ENCODE measurements at regions not wholly inside any gene's neighbourhood (a gene's known extent, or its start where the extent isn't known, plus 50 kb on each side); places are given as distances from the start of the nearest gene placed in this dataset.

GRCh38 chr1:198445872-198446271, 94.6 kb downstream of the ATP6V1G3 start:
- TF ChIP-seq, protein P1, sequence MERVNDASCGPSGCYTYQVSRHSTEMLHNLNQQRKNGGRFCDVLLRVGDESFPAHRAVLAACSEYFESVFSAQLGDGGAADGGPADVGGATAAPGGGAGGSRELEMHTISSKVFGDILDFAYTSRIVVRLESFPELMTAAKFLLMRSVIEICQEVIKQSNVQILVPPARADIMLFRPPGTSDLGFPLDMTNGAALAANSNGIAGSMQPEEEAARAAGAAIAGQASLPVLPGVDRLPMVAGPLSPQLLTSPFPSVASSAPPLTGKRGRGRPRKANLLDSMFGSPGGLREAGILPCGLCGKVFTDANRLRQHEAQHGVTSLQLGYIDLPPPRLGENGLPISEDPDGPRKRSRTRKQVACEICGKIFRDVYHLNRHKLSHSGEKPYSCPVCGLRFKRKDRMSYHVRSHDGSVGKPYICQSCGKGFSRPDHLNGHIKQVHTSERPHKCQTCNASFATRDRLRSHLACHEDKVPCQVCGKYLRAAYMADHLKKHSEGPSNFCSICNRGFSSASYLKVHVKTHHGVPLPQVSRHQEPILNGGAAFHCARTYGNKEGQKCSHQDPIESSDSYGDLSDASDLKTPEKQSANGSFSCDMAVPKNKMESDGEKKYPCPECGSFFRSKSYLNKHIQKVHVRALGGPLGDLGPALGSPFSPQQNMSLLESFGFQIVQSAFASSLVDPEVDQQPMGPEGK (CRISPR knock-in tag; IDR thresholded peaks at IDR 0.05; ENCODE audit: borderline replicate concordance), result no peak
- TF ChIP-seq ZNF8 (CRISPR knock-in tag; IDR thresholded peaks at IDR 0.05) (no peak), GLIS3 (CRISPR knock-in tag; IDR thresholded peaks at IDR 0.05) (no peak)

Data from SK-N-SH treated with all-trans-retinoic acid at 6 μM for 48 hours (cell line).